PC-3 (cell line): ENCODE measurements at regions not wholly inside any gene's neighbourhood (a gene's known extent, or its start where the extent isn't known, plus 50 kb on each side); places are given as distances from the start of the nearest gene placed in this dataset.

Experiments used
- CTCF ChIP-seq: fragments of 300-600 bp; sonication (generic); conservative IDR thresholded peaks from 2 replicates; pipeline ENCODE4 v1.5.1; 2017; ENCODE audit warnings: antibody characterized with exemption, low read depth, mild to moderate bottlenecking, low read length
- EZH2phosphoT487 ChIP-seq: fragments of 300-600 bp; sonication (generic); IDR thresholded peaks from 2 replicates; pipeline ENCODE4 v1.6.1; 2018; ENCODE audit warnings: mild to moderate bottlenecking, antibody characterized with exemption, low read length, borderline replicate concordance

GRCh38 chr6:88513471-88513870, 347.3 kb upstream of the CNR1 start:
- no peak for TF ChIP-seq CTCF
- TF ChIP-seq EZH2phosphoT487: no peak
